ENCODE measurements at regions not wholly inside any gene's neighbourhood (a gene's known extent, or its start where the extent isn't known, plus 50 kb on each side); places are given as distances from the start of the nearest gene placed in this dataset.

- ChIA-PET POLR2A (no interaction called here), CTCF (interaction anchor here (1.0 kb wide), 1 partner anchor 546 kb away, joined by 3 read pairs; no protein-coding TSS in a partner anchor)
- intact Hi-C loops (cut with DNase I, micrococcal nuclease): no loop called here
- H3K4me3 Mint-ChIP-seq: no peak overlapping the region
- H3K4me3 ChIP-seq (ENCODE audit: low read length): no peak overlapping the region
- H3K27ac ChIP-seq (ENCODE audit: low read depth in 1 of 2, low read length in 2 of 2): no peak overlapping the region
- no peak for DNase-seq
- no peaks in the 10 kb centered on the region for H3K4me1 ChIP-seq (ENCODE audit: insufficient read depth, low read length)
- no peaks in the 10 kb centered on the region for H3K27me3 ChIP-seq (ENCODE audit: control insufficient read depth in 1 of 2, insufficient read depth in 2 of 2, low read length in 2 of 2)
- no peak for ATAC-seq (ENCODE audit: poor library complexity)
- no peak for TF ChIP-seq CTCF (IDR thresholded peaks at IDR 0.05)
- no peaks in the 10 kb centered on the region for H3K27me3 Mint-ChIP-seq
- H3K36me3 Mint-ChIP-seq (ENCODE audit: low read depth): no peaks in the 10 kb centered on the region
- no peaks in the 10 kb centered on the region for H3K9me3 Mint-ChIP-seq
- no peaks in the 10 kb centered on the region for H3K4me1 Mint-ChIP-seq (ENCODE audit: low read depth)
- no peak overlapping the region for H3K27ac Mint-ChIP-seq
- H3K36me3 ChIP-seq (ENCODE audit: insufficient read depth, low read length): no peaks in the 10 kb centered on the region
- H3K9me3 ChIP-seq (ENCODE audit: control insufficient read depth in 1 of 2, insufficient read depth in 1 of 2, low read length in 2 of 2): peaks cover 0 to 6% of the 10 kb centered on the region in 2 experiments
Measured at GRCh38 chr4:38189445-38189844, 229.2 kb downstream of the PTTG2 start.

GRCh38 chr4:38190717-38191178, 230.6 kb downstream of the PTTG2 start:
- H3K4me3 ChIP-seq (ENCODE audit: low read length): no peak overlapping the region
- ChIA-PET CTCF (no interaction called here), POLR2A (no interaction called here)
- H3K27ac ChIP-seq (ENCODE audit: low read depth in 1 of 2, low read length in 2 of 2): no peak overlapping the region
- no peaks in the 10 kb centered on the region for H3K36me3 ChIP-seq (ENCODE audit: insufficient read depth, low read length)
- H3K27me3 ChIP-seq (ENCODE audit: control insufficient read depth in 1 of 2, insufficient read depth in 2 of 2, low read length in 2 of 2): no peaks in the 10 kb centered on the region
- DNase-seq: no peak
- Mint-ChIP-seq H3K9me3 (no peaks in the 10 kb centered on the region), H3K4me1 (ENCODE audit: low read depth) (no peaks in the 10 kb centered on the region), H3K36me3 (ENCODE audit: low read depth) (no peaks in the 10 kb centered on the region), H3K27ac (no peak overlapping the region), H3K27me3 (no peaks in the 10 kb centered on the region), H3K4me3 (no peak overlapping the region)
- intact Hi-C loops (cut with DNase I, micrococcal nuclease): no loop called here
- ATAC-seq (ENCODE audit: poor library complexity): no peak
- TF ChIP-seq CTCF (IDR thresholded peaks at IDR 0.05): no peak
- no peaks in the 10 kb centered on the region for H3K4me1 ChIP-seq (ENCODE audit: insufficient read depth, low read length)
- peaks cover 5 to 6% of the 10 kb centered on the region in 2 experiments for H3K9me3 ChIP-seq (ENCODE audit: control insufficient read depth in 1 of 2, insufficient read depth in 1 of 2, low read length in 2 of 2)

DNA sequence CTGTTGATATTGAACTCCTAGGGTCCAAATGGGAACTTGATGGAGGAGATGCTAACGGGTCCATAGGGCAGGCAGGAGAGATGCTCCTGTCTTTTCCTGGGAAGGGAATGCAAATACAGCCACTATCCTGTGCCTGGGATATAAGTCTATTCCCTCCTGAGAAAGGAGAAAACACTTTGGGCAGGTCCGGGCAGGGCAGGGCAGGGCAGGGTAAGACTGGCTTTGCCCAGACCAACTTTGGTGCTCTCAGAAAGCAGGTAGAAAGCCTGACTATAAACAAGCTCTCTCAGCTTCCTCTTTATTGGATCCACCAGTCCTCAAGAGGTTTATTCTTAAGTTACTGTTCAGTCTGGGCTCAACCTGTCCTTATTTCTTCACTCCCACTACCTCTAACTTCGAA, 232.3 kb downstream of the PTTG2 start:
- intact Hi-C loops (cut with DNase I, micrococcal nuclease): no loop called here
- H3K36me3 ChIP-seq (ENCODE audit: insufficient read depth, low read length): no peaks in the 10 kb centered on the region
- Mint-ChIP-seq H3K4me3 (no peak overlapping the region), H3K36me3 (ENCODE audit: low read depth) (no peaks in the 10 kb centered on the region), H3K27ac (no peak overlapping the region), H3K9me3 (no peaks in the 10 kb centered on the region), H3K4me1 (ENCODE audit: low read depth) (no peaks in the 10 kb centered on the region), H3K27me3 (no peaks in the 10 kb centered on the region)
- ATAC-seq (ENCODE audit: poor library complexity) (no peak), DNase-seq (no peak)
- H3K4me3 ChIP-seq (ENCODE audit: low read length): no peak overlapping the region
- H3K27ac ChIP-seq (ENCODE audit: low read depth in 1 of 2, low read length in 2 of 2): no peak overlapping the region
- no peaks in the 10 kb centered on the region for H3K4me1 ChIP-seq (ENCODE audit: insufficient read depth, low read length)
- peaks cover 5 to 10% of the 10 kb centered on the region in 2 experiments for H3K9me3 ChIP-seq (ENCODE audit: control insufficient read depth in 1 of 2, insufficient read depth in 1 of 2, low read length in 2 of 2)
- POLR2A ChIA-PET: no interaction called here
- CTCF ChIA-PET: no interaction called here
- TF ChIP-seq CTCF (IDR thresholded peaks at IDR 0.05): no peak
- no peaks in the 10 kb centered on the region for H3K27me3 ChIP-seq (ENCODE audit: control insufficient read depth in 1 of 2, insufficient read depth in 2 of 2, low read length in 2 of 2)
